Thyroid gland (tissue), 4 donors: ENCODE measurements at regions not wholly inside any gene's neighbourhood (a gene's known extent, or its start where the extent isn't known, plus 50 kb on each side); places are given as distances from the start of the nearest gene placed in this dataset.

ENCODE experiments used
- DNase-seq, 2 donors: peaks; one replicate each; pipeline ENCODE4 v3.0.0-alpha.2; 2019
- H3K27ac ChIP-seq, 3 donors: fragments of 200-600 bp; sonication (generic); 1 replicate in 2 of 3; 2 replicates in 1 of 3; pipeline ENCODE4 v1.5.1; 2016 to 2019; ENCODE audit warnings: mild to moderate bottlenecking in 1 of 3, moderate library complexity in 1 of 3
- H3K27me3 ChIP-seq: fragments of 200-600 bp; sonication (generic); one replicate; pipeline ENCODE4 v1.5.1; 2019
- H3K36me3 ChIP-seq, 2 donors: fragments of 200-600 bp; sonication (generic); one replicate each; pipeline ENCODE4 v1.5.1; 2016 to 2019
- H3K4me1 ChIP-seq, 2 donors: fragments of 200-600 bp; sonication (generic); one replicate each; pipeline ENCODE4 v1.5.1; 2017 to 2019
- H3K4me3 ChIP-seq, 3 donors: fragments of 200-600 bp; sonication (generic); replicated peaks in 1 of 3; 1 replicate in 2 of 3; 2 replicates in 1 of 3; pipeline ENCODE4 v1.5.1; 2016; ENCODE audit warnings: mild to moderate bottlenecking in 1 of 3
- H3K9me3 ChIP-seq: fragments of 200-600 bp; sonication (generic); one replicate; pipeline ENCODE4 v1.5.1; 2017
- CTCF ChIP-seq, 6 experiments: fragments of 200-600 bp in 3 of 6; fragments of 450-650 bp in 3 of 6; sonication (generic) in 3 of 6; IDR thresholded peaks; one replicate each; pipeline ENCODE4 v1.5.1; 2016 to 2019; ENCODE audit warnings: antibody characterized with exemption in 6 of 6, mild to moderate bottlenecking in 2 of 6, inconsistent platforms in 1 of 6, moderate library complexity in 1 of 6
- POLR2A ChIP-seq, 2 donors: fragments of 450-650 bp; IDR thresholded peaks; one replicate each; pipeline ENCODE4 v1.6.1; 2017; ENCODE audit warnings: antibody characterized with exemption in 2 of 2, mild to moderate bottlenecking in 2 of 2, moderate library complexity in 1 of 2
- WGBS, 2 donors: methylation state at CpG; one replicate each; pipeline ENCODE4 v1.1.5; 2017; 5-methylcytosine and 5-hydroxymethylcytosine counted together
- intact Hi-C: fragments of 100-400 bp; cut with DNase I; formaldehyde crosslinking; loops from one replicate; pipeline ENCODE4 v1.15.1; 2023

DNA sequence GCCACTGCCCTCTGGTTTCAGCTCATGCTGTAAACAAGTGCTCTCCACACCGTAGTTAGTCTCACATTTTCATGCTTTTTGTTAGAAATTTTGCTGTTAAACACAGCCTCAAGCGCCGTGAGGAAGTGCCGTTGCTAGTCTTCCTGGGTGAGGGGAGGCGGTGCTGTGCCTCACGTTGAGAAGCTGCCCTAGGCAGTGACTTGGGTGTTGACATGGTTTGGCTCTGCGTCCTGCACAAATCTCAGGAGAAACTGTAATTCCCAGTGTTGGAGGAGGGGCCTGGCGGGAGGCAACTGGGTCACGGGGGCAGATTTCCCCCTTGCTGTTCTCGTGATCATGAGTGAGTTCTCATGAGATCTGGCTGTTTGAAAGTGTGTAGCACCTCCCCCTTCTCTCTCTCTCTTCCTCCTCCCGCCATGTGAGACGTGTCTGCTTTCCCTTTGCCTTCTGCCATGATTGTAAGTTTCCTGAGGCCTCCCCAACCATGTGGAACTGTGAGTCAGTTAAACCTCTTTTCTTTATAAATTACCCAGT is 95.8 kb downstream of the ERMARD start:
- no peak overlapping the region for H3K27ac ChIP-seq
- H3K36me3 ChIP-seq, result no peaks in the 10 kb centered on the region
- H3K4me1 ChIP-seq, result peaks cover 0 to 3% of the 10 kb centered on the region in 2 donors
- intact Hi-C loops, result no loop called here
- DNase-seq, result no peak
- TF ChIP-seq CTCF (IDR thresholded peaks at IDR 0.05) (no peak), POLR2A (IDR thresholded peaks at IDR 0.05) (no peak)
- no peaks in the 10 kb centered on the region for H3K9me3 ChIP-seq
- WGBS, 2 donors, result 59 to 73% methylated on average over 10 to 12 of the region's 12 CpGs
- H3K4me3 ChIP-seq, result no peak overlapping the region
- H3K27me3 ChIP-seq, result no peaks in the 10 kb centered on the region

DNA sequence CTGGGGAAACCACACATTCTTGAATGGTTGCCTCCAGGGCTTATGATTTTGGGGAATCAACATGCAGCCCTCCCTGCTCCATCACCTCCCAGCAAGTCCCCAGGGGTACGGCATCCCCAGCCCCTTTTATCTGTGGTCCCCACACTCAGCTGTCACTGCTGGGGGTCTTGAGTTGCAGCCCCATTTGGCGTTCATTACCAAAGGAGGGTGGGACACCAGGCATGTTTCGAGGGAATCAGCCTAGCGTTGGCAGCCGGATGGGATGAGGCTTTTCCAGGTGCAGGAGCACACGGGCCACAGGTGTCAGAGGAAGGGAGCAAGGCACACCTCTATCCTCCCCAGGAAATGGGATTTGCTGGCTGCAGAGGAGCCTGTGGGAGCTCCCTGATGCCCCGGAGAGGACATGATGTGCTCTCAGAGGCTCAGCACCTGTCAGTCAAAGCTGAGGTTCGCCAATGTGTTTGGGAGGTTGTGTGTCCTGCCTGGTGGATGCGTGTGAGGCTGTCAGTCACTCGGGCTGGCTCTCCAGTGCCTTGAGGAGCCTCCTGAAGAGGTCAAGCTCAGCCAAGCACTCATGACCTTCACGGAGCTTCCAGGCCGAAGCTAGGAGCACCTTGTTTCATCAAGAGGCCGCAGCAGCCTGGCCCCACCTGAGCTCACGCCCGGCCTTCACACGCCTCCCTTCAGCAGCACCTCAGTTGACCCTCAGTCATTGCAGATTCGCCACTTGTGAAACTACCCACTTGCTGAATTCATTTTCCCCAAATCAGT is 95.0 kb downstream of the ERMARD start:
- TF ChIP-seq CTCF (IDR thresholded peaks at IDR 0.05) (no peak), POLR2A (IDR thresholded peaks at IDR 0.05) (no peak)
- no peaks in the 10 kb centered on the region for H3K9me3 ChIP-seq
- no peak overlapping the region for H3K27ac ChIP-seq
- no peaks in the 10 kb centered on the region for H3K36me3 ChIP-seq
- no peak for DNase-seq
- no peak overlapping the region for H3K4me3 ChIP-seq
- 79 to 80% methylated on average over 17 of the region's 17 CpGs for WGBS, 2 donors
- no peaks in the 10 kb centered on the region for H3K4me1 ChIP-seq
- intact Hi-C loops, result no loop called here
- no peaks in the 10 kb centered on the region for H3K27me3 ChIP-seq

- no peak overlapping the region for H3K4me3 ChIP-seq
- DNase-seq, result no peak
- intact Hi-C loops, result no loop called here
- H3K9me3 ChIP-seq, result no peaks in the 10 kb centered on the region
- TF ChIP-seq CTCF (IDR thresholded peaks at IDR 0.05) (no peak), POLR2A (IDR thresholded peaks at IDR 0.05) (no peak)
- H3K4me1 ChIP-seq, result no peaks in the 10 kb centered on the region
- WGBS, 2 donors, result 87 to 89% methylated on average over 21 to 24 of the region's 24 CpGs
- H3K36me3 ChIP-seq, result no peaks in the 10 kb centered on the region
- no peaks in the 10 kb centered on the region for H3K27me3 ChIP-seq
- no peak overlapping the region for H3K27ac ChIP-seq
Observed at GRCh38 chr6:169845426-169846285, 94.2 kb downstream of the ERMARD start.

DNA sequence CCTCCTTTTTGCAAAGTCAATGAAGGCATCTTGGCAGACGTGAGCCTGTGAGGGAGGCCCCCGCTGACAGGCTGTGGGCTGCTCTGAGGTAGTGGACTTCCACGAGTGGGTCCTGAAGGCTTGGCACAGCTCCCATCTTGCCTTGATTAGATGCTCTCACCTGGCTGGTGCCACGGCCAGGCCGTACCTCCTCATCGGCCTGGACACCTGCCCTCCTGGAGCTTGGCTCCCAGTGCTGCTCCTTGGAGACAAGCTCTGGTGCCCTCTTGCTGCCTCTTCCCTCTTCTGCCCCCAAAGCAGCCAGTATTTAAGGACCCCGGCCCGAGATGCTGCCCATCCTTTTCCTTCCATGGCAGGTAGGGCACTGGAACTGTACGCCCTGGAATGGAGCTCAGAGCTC is 93.5 kb downstream of the ERMARD start:
- DNase-seq, result no peak
- H3K4me3 ChIP-seq, result no peak overlapping the region
- no peak overlapping the region for H3K27ac ChIP-seq
- no peaks in the 10 kb centered on the region for H3K9me3 ChIP-seq
- 73 to 77% methylated on average over 9 of the region's 9 CpGs for WGBS, 2 donors
- H3K36me3 ChIP-seq, result no peaks in the 10 kb centered on the region
- no peaks in the 10 kb centered on the region for H3K4me1 ChIP-seq
- H3K27me3 ChIP-seq, result no peaks in the 10 kb centered on the region
- TF ChIP-seq CTCF (IDR thresholded peaks at IDR 0.05), result no peak
- no peak for TF ChIP-seq POLR2A (IDR thresholded peaks at IDR 0.05)
- intact Hi-C loops, result no loop called here

GRCh38 chr6:169843991-169844390 is 92.6 kb downstream of the ERMARD start:
- no peaks in the 10 kb centered on the region for H3K36me3 ChIP-seq
- TF ChIP-seq CTCF (IDR thresholded peaks at IDR 0.05) (no peak), POLR2A (IDR thresholded peaks at IDR 0.05) (no peak)
- H3K9me3 ChIP-seq, result no peaks in the 10 kb centered on the region
- no peaks in the 10 kb centered on the region for H3K4me1 ChIP-seq
- no peak overlapping the region for H3K27ac ChIP-seq
- intact Hi-C loops, result no loop called here
- no peaks in the 10 kb centered on the region for H3K27me3 ChIP-seq
- WGBS, 2 donors, result 67 to 71% methylated on average over 6 of the region's 6 CpGs
- H3K4me3 ChIP-seq, result no peak overlapping the region
- DNase-seq, result no peak
